Neuronal stem cell (in vitro differentiated cells): ENCODE measurements at regions not wholly inside any gene's neighbourhood (a gene's known extent, or its start where the extent isn't known, plus 50 kb on each side); places are given as distances from the start of the nearest gene placed in this dataset.

Source experiments
- DNase-seq: peaks from one replicate; pipeline ENCODE4 v3.0.0-alpha.2; 2013; ENCODE audit warnings: low spot score
- H2AFZ ChIP-seq: one replicate; pipeline ENCODE4 v1.6.1; 2013; ENCODE audit warnings: mild to moderate bottlenecking, low read length, inconsistent platforms
- H2AK5ac ChIP-seq: 2 replicates; pipeline ENCODE4 v1.6.1; 2013; ENCODE audit warnings: low read depth, mild to moderate bottlenecking, inconsistent platforms, low read length, moderate library complexity, mixed read lengths
- H2BK120ac ChIP-seq: 2 replicates; pipeline ENCODE4 v1.6.1; 2013; ENCODE audit warnings: low read depth, mild to moderate bottlenecking, inconsistent platforms, low read length, moderate library complexity, mixed read lengths
- H2BK12ac ChIP-seq: one replicate; pipeline ENCODE4 v1.6.1; 2013; ENCODE audit warnings: low read length, inconsistent platforms
- H2BK15ac ChIP-seq: 2 replicates; pipeline ENCODE4 v1.6.1; 2013; ENCODE audit warnings: mild to moderate bottlenecking, low read length, inconsistent platforms, mixed read lengths
- H2BK5ac ChIP-seq: one replicate; pipeline ENCODE4 v1.6.1; 2013; ENCODE audit warnings: inconsistent platforms, mild to moderate bottlenecking, low read length, moderate library complexity
- H3K14ac ChIP-seq: one replicate; pipeline ENCODE4 v1.6.1; 2013; ENCODE audit warnings: low read length, inconsistent platforms
- H3K18ac ChIP-seq: 2 replicates; pipeline ENCODE4 v1.6.1; 2013; ENCODE audit warnings: low read length, inconsistent platforms
- H3K23ac ChIP-seq: 2 replicates; pipeline ENCODE4 v1.6.1; 2013; ENCODE audit warnings: low read depth, mild to moderate bottlenecking, mixed read lengths, low read length, inconsistent platforms; ENCODE audit not compliant: poor library complexity
- H3K27ac ChIP-seq: replicated peaks from 3 replicates; pipeline ENCODE4 v1.5.1; 2013; ENCODE audit warnings: low read length, inconsistent platforms
- H3K27me3 ChIP-seq, 3 experiments: 2 replicates each; pipeline ENCODE4 v1.6.1; 2013; ENCODE audit warnings: low read length in 3 of 3, mild to moderate bottlenecking in 2 of 3, inconsistent platforms in 1 of 3, low read depth in 1 of 3, mixed read lengths in 1 of 3, moderate library complexity in 1 of 3; ENCODE audit not compliant: control insufficient read depth in 3 of 3, insufficient read depth in 3 of 3
- H3K36me3 ChIP-seq, 2 donors: replicated peaks in 1 of 2; 2 replicates each; pipeline ENCODE4 v1.6.1; 2013; ENCODE audit warnings: low read length in 2 of 2; ENCODE audit not compliant: control insufficient read depth in 2 of 2, insufficient read depth in 2 of 2
- H3K4ac ChIP-seq: 2 replicates; pipeline ENCODE4 v1.6.1; 2013; ENCODE audit warnings: inconsistent platforms, mild to moderate bottlenecking, low read length, moderate library complexity
- H3K4me1 ChIP-seq, 2 donors: 1 replicate in 1 of 2; 2 replicates in 1 of 2; pipeline ENCODE4 v1.6.1; 2013; ENCODE audit warnings: low read length in 2 of 2, low read depth in 1 of 2; ENCODE audit not compliant: control insufficient read depth in 2 of 2, insufficient read depth in 1 of 2
- H3K4me2 ChIP-seq: one replicate; pipeline ENCODE4 v1.6.1; 2013; ENCODE audit warnings: mild to moderate bottlenecking, low read length, inconsistent platforms; ENCODE audit not compliant: insufficient read depth, poor library complexity, severe bottlenecking
- H3K4me3 ChIP-seq, 2 donors: 2 replicates each; pipeline ENCODE4 v1.5.1; 2013; ENCODE audit warnings: low read length in 2 of 2, mild to moderate bottlenecking in 2 of 2, inconsistent platforms in 1 of 2, moderate library complexity in 1 of 2
- H3K79me1 ChIP-seq: one replicate; pipeline ENCODE4 v1.6.1; 2013; ENCODE audit warnings: low read depth, mild to moderate bottlenecking, inconsistent platforms, low read length, moderate library complexity
- H3K9ac ChIP-seq: one replicate; pipeline ENCODE4 v1.6.1; 2013; ENCODE audit warnings: mild to moderate bottlenecking, low read depth, low read length, inconsistent platforms; ENCODE audit not compliant: poor library complexity
- H3K9me3 ChIP-seq, 2 donors: replicated peaks in 1 of 2; 2 replicates each; pipeline versions ENCODE3 to v1.6.1; 2013; ENCODE audit warnings: low read length in 2 of 2, mild to moderate bottlenecking in 2 of 2, inconsistent platforms in 1 of 2, low read depth in 1 of 2, mixed read lengths in 1 of 2, moderate library complexity in 1 of 2; ENCODE audit not compliant: control insufficient read depth in 2 of 2, insufficient read depth in 1 of 2
- H4K8ac ChIP-seq: one replicate; pipeline ENCODE4 v1.6.1; 2013; ENCODE audit warnings: low read depth, mild to moderate bottlenecking, inconsistent platforms, low read length, moderate library complexity
- H4K91ac ChIP-seq: one replicate; pipeline ENCODE4 v1.6.1; 2013; ENCODE audit warnings: low read length, low read depth, mild to moderate bottlenecking, inconsistent platforms; ENCODE audit not compliant: poor library complexity
- WGBS, 2 donors: extraction: QIAGEN DNeasy Blood & Tissue Kit; methylation state at CpG; one replicate each; pipeline ENCODE4 v1.1.7; 2013; ENCODE audit warnings: missing lambda C conversion rate in 2 of 2, mixed read lengths in 1 of 2; ENCODE audit not compliant: insufficient read length in 2 of 2, insufficient replicate concordance in 1 of 2; ENCODE audit errors: extremely low coverage in 2 of 2; 5-methylcytosine and 5-hydroxymethylcytosine counted together

DNA sequence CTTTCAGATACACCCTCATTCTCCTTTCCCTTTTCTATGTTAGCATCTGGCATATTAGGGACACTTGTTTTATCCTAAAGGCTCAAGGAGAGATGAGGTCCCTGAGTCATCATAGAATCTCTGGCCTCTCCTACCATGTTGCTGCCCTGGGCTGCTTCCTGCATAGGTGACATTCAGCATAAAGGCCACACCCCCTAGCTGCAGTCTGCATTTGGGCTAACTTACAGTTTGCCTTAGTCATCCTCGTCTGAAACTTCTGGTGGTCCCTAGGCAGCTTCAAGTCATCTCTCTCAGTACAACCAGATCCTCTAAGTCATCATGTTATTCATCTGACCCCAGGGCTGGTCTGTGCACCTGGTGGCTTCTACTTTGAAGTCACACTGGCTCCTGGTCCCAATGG lies 982.7 kb upstream of the NR2F2 start:
- peak overlapping the region; percentile 25 for H3K23ac ChIP-seq
- H3K4me2 ChIP-seq: no peak overlapping the region
- H2AK5ac ChIP-seq: no peak overlapping the region
- no peak overlapping the region for H3K9ac ChIP-seq
- no peak overlapping the region for H4K91ac ChIP-seq
- no peak overlapping the region for H2BK15ac ChIP-seq
- H3K9me3 ChIP-seq: no peaks in the 10 kb centered on the region
- WGBS, 2 donors: no CpG with 5 or more reads among the region's 1 CpG
- no peak overlapping the region for H3K4me3 ChIP-seq
- H2BK120ac ChIP-seq: no peak overlapping the region
- no peak overlapping the region for H2AFZ ChIP-seq
- no peak overlapping the region for H3K4ac ChIP-seq
- H3K36me3 ChIP-seq: no peaks in the 10 kb centered on the region
- H3K79me1 ChIP-seq: no peaks in the 10 kb centered on the region
- H3K4me1 ChIP-seq: no peaks in the 10 kb centered on the region
- H2BK5ac ChIP-seq: no peak overlapping the region
- no peak for DNase-seq
- H3K18ac ChIP-seq: no peak overlapping the region
- H4K8ac ChIP-seq: no peak overlapping the region
- no peak overlapping the region for H2BK12ac ChIP-seq
- H3K27ac ChIP-seq: no peak overlapping the region
- H3K14ac ChIP-seq: no peak overlapping the region
- H3K27me3 ChIP-seq: no peaks in the 10 kb centered on the region

DNA sequence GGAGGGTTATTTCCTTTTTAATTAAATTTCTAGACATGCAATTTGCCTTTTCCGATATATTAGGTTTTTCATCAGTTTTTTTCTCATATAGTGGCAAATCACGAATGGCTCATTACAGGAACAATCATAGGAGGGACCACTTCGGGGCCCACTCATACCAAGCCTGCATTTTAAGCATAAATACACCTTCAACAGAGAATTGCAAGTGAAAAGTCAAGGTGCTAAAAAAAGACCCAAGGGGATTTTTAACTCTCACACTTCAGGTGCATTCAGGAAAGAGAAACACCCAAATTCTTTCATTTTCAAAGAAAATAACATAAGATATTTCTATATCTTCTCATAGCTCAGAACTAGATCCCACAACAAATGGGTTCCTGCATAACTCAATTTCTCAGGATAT lies 979.6 kb upstream of the NR2F2 start:
- Histone ChIP-seq H3K4me3 (no peak overlapping the region), H3K4ac (no peak overlapping the region), H4K8ac (no peak overlapping the region), H3K4me1 (no peaks in the 10 kb centered on the region), H3K18ac (no peak overlapping the region), H2AFZ (no peak overlapping the region), H3K27me3 (no peaks in the 10 kb centered on the region), H2BK120ac (no peak overlapping the region), H4K91ac (no peak overlapping the region), H3K36me3 (no peaks in the 10 kb centered on the region), H2BK12ac (no peak overlapping the region), H3K79me1 (no peaks in the 10 kb centered on the region), H3K4me2 (no peak overlapping the region), H3K14ac (no peak overlapping the region), H2AK5ac (no peak overlapping the region), H3K9me3 (no peaks in the 10 kb centered on the region), H3K23ac (no peak overlapping the region), H2BK5ac (no peak overlapping the region), H2BK15ac (no peak overlapping the region), H3K27ac (no peak overlapping the region), H3K9ac (no peak overlapping the region)
- DNase-seq: no peak
- WGBS, 2 donors: no CpG with 5 or more reads among the region's 3 CpGs

DNA sequence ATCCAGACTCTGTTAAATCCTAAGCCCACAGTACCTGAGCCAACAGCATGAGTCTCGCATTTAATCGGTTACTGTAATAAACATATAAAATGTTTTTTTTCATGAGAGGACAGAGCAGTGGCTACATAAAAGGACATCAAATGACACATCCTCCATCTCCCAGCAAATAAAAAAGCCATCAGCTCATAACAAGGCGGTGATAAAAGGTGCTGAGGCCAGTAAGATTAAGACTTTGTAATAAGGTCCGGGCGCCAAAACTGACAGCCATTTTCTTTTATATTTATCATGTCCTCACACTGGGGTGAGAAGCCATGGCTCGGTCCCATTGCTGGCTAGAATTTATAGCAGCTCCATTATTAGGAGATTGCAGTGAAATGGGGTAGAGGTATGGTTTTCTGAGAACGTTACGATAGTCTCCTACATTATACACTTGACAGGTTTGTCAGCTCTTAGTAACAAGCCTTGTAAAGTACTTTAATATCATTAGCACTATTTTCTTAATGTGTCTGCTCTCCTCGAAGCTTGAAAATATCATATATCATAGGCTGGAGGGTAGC lies 977.8 kb upstream of the NR2F2 start:
- H3K4ac ChIP-seq: no peak overlapping the region
- no peak overlapping the region for H2AFZ ChIP-seq
- H3K9ac ChIP-seq: no peak overlapping the region
- no peak overlapping the region for H2BK15ac ChIP-seq
- no peak overlapping the region for H4K91ac ChIP-seq
- H2AK5ac ChIP-seq: no peak overlapping the region
- H4K8ac ChIP-seq: no peak overlapping the region
- H3K14ac ChIP-seq: no peak overlapping the region
- H3K4me2 ChIP-seq: no peak overlapping the region
- no peaks in the 10 kb centered on the region for H3K27me3 ChIP-seq
- no peak overlapping the region for H2BK5ac ChIP-seq
- no peak for DNase-seq
- H3K9me3 ChIP-seq: no peaks in the 10 kb centered on the region
- no peaks in the 10 kb centered on the region for H3K4me1 ChIP-seq
- no peak overlapping the region for H2BK120ac ChIP-seq
- H2BK12ac ChIP-seq: no peak overlapping the region
- no peaks in the 10 kb centered on the region for H3K36me3 ChIP-seq
- H3K18ac ChIP-seq: no peak overlapping the region
- H3K79me1 ChIP-seq: no peaks in the 10 kb centered on the region
- no CpG with 5 or more reads among the region's 9 CpGs for WGBS, 2 donors
- H3K4me3 ChIP-seq: no peak overlapping the region
- H3K23ac ChIP-seq: no peak overlapping the region
- no peak overlapping the region for H3K27ac ChIP-seq

DNA sequence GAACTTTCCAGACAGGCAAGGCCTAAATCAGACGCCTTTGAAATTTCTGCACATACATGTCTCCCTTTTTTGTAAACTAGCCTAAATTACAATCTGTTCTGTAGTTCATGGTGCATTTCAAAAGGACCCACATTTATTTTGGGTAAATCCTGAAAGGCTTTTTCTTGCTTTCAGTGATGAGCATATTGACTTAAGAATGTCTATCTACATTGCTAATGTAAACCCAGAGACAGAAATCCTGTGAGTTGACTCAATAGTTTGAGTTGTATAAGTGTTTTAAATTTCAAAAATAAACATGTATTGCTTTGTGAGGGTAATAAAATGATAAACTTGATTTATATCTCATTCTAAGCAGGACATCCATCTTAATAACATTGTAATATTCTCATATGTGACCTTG lies 977.0 kb upstream of the NR2F2 start:
- H3K4ac ChIP-seq: no peak overlapping the region
- H3K4me3 ChIP-seq: no peak overlapping the region
- H2AFZ ChIP-seq: no peak overlapping the region
- no peaks in the 10 kb centered on the region for H3K36me3 ChIP-seq
- no peak overlapping the region for H3K18ac ChIP-seq
- H3K27me3 ChIP-seq: no peaks in the 10 kb centered on the region
- no peaks in the 10 kb centered on the region for H3K4me1 ChIP-seq
- no peak overlapping the region for H3K14ac ChIP-seq
- H2BK5ac ChIP-seq: no peak overlapping the region
- H3K9me3 ChIP-seq: no peaks in the 10 kb centered on the region
- no peak overlapping the region for H2BK15ac ChIP-seq
- no peak overlapping the region for H3K23ac ChIP-seq
- no CpG with 5 or more reads among the region's 1 CpG for WGBS, 2 donors
- no peaks in the 10 kb centered on the region for H3K79me1 ChIP-seq
- no peak overlapping the region for H3K4me2 ChIP-seq
- H3K27ac ChIP-seq: no peak overlapping the region
- H2BK12ac ChIP-seq: no peak overlapping the region
- H4K8ac ChIP-seq: no peak overlapping the region
- no peak for DNase-seq
- H2BK120ac ChIP-seq: no peak overlapping the region
- H3K9ac ChIP-seq: no peak overlapping the region
- no peak overlapping the region for H2AK5ac ChIP-seq
- H4K91ac ChIP-seq: no peak overlapping the region
